ENCODE measurements at regions not wholly inside any gene's neighbourhood (a gene's known extent, or its start where the extent isn't known, plus 50 kb on each side); places are given as distances from the start of the nearest gene placed in this dataset.

GRCh38 chr11:134890446-134890845, 478.4 kb upstream of the B3GAT1 start:
- no peak for TF ChIP-seq ZMAT4 (CRISPR knock-in tag; IDR thresholded peaks at IDR 0.05)
- TF ChIP-seq CTCF (IDR thresholded peaks at IDR 0.05) = no peak
- TF ChIP-seq, protein P1, sequence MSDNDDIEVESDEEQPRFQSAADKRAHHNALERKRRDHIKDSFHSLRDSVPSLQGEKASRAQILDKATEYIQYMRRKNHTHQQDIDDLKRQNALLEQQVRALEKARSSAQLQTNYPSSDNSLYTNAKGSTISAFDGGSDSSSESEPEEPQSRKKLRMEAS (CRISPR knock-in tag; IDR thresholded peaks at IDR 0.05) = no peak
- no peak for TF ChIP-seq SMAD4 (CRISPR knock-in tag; IDR thresholded peaks at IDR 0.05)
- no peak for TF ChIP-seq NR2C2 (CRISPR knock-in tag; IDR thresholded peaks at IDR 0.05)
- no peak for TF ChIP-seq NFYB (CRISPR knock-in tag; conservative IDR thresholded peaks at IDR 0.05; ENCODE audit: low read depth)
- TF ChIP-seq SP1 (CRISPR knock-in tag; conservative IDR thresholded peaks at IDR 0.05) = no peak
- TF ChIP-seq GABPB1 (CRISPR knock-in tag; IDR thresholded peaks at IDR 0.05) = no peak
- no peak for TF ChIP-seq TEAD1 (CRISPR knock-in tag; IDR thresholded peaks at IDR 0.05)

Measured in WTC11 (cell line).